Pulmonary artery endothelial cell (primary cell): ENCODE measurements at regions not wholly inside any gene's neighbourhood (a gene's known extent, or its start where the extent isn't known, plus 50 kb on each side); places are given as distances from the start of the nearest gene placed in this dataset.

Experiments used
- DNase-seq: peaks from one replicate; pipeline ENCODE4 v3.0.0-alpha.2; 2011; ENCODE audit warnings: low read depth, low spot score

- DNase-seq = no peak
These were observed 421.9 kb downstream of the LRFN5 start for GRCh38 chr14:42028607-42029006.

GRCh38 chr14:42027271-42027670, 420.6 kb downstream of the LRFN5 start:
- no peak for DNase-seq

- DNase-seq = no peak
These were observed 416.8 kb downstream of the LRFN5 start for GRCh38 chr14:42023452-42023851.

GRCh38 chr14:42014301-42014700, 407.6 kb downstream of the LRFN5 start:
- no peak for DNase-seq

- no peak for DNase-seq
These were observed 406.9 kb downstream of the LRFN5 start for GRCh38 chr14:42013559-42013958.

DNA sequence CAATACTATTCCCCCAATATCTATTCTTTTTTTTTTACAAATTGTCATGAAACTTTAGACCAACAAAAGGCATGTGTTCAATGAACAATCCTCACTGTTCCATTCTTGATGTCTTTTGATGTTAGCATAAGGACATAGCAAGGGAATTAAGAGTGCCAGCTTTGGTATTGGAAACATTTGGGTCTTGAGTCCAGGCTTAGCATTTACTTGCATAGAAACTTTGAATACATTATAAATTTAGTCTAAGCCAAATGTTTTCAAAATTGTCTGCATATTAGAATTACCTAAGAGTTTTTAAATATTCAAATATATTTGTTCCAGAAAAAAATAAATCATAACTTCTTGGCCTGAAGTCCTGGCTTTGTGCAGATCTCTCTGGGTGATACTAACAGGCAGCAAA, 406.5 kb downstream of the LRFN5 start:
- no peak for DNase-seq

- DNase-seq = no peak
These were observed 404.5 kb downstream of the LRFN5 start for GRCh38 chr14:42011221-42011620.

DNA sequence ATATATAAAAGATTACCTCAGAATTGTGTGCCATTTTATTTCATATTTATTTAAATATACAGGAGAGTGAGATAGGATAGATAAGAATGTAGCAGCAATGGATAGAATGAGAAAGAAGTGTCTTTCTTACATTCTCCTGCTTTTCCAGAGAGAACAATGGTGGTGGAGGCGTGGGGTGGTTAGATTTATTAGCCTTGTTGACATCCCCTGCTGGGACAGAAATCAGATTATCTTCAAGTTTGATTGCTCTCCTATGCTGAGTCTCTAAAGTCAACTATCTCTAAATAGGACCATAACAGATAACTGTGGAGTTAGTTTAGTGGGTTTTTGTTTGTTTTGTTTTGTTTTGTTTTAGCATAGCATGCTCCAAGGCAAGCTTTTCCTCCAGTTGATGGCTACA, 397.6 kb downstream of the LRFN5 start:
- no peak for DNase-seq

GRCh38 chr14:42002141-42002540, 395.5 kb downstream of the LRFN5 start:
- DNase-seq = no peak

DNA sequence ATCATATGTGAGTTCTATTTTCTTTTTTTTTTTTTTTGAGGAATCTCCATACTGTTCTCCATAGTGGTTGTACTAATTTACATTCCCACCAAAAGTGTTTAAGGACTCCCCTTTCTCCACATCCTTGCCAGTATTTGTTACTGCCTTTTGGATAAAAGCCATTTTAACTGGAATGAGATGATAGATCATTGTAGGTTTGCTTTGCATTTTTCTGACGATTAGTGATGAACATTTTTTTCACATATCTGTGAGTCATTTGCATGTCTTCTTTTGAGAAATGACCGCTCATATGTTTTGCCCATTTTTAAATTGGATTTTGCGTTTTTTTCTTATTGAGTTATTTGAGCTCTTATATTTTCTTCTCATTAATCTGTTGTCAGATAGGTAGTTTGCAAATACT, 394.8 kb downstream of the LRFN5 start:
- no peak for DNase-seq

DNA sequence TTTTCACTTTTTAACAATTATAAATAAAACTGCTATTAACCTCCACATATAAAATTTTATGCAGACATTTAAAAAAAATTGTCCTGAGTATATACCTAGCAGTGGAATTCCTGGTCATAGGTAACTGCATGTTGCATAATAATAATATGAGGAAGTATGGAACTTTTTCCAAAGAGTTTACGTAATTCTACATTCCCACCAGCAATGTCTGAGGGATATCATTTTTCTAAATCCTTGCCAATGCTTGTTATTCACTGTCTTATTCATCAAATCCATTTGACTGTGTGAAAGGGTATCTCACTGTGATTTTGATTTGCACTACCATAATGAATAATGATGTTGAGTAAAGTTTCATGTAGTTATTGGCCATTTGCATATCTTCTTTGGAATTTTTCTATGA, 393.8 kb downstream of the LRFN5 start:
- DNase-seq = no peak

DNA sequence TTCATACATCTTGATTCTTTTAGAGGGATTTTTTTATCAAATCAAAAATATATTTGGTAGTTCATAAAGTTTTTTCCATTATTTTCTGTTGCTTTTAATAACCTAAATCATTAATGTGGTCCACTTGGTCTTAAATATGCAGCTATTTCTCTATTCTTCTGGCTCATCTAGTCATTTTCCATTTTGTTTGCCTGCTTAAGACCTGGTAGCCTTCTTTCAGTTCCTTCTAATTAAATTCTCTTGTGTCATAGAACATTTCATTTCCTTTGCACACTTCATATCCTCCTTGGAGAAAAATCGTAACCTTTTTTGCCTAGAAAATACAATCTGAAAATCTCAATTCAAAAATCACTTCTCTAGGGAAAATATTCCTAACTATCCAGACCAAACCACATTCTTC, 387.0 kb downstream of the LRFN5 start:
- DNase-seq = no peak

- no peak for DNase-seq
These were observed 380.0 kb downstream of the LRFN5 start for GRCh38 chr14:41986700-41987099.

- no peak for DNase-seq
These were observed 379.5 kb downstream of the LRFN5 start for GRCh38 chr14:41986083-41986645.

DNA sequence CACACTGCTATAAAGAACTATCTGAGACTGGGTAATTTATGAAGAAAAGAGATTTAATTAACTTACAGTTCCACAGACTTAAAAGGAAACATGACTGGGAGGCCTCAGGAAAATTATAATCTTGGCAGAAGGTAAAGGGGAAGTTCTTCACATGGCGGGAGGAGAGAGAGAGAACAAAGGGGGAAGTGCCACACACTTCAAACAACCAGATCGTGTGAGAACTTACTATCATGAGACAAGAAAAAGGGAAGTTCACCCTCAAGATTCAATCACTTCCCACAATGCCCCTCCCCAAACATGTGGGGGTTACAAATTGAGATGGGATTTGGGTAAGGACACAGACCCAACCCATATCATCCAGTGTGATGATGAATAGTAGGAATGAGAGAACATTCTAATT, 366.5 kb downstream of the LRFN5 start:
- DNase-seq = no peak

GRCh38 chr14:41972531-41972930, 365.9 kb downstream of the LRFN5 start:
- DNase-seq = no peak

- DNase-seq = no peak
These were observed 353.6 kb downstream of the LRFN5 start for GRCh38 chr14:41960281-41960680.

DNA sequence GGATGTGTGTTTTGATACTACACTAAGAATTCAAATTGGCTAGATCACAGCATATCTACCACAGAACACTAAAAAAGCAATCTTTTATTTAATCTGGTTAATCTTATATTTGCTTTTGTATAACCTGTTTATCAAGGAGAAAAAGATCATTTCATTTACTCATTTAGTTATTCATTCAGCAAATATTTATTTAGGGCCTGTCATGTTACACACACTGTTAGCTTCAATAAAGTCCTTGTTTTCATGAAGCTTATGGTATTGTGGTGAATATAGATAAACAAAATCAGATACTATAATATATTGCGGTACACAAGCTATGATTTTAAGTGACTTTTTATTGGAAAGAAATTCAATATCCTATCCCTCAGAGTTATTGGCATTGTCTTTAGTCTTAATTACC, 350.8 kb downstream of the LRFN5 start:
- DNase-seq = no peak
